ENCODE measurements at regions not wholly inside any gene's neighbourhood (a gene's known extent, or its start where the extent isn't known, plus 50 kb on each side); places are given as distances from the start of the nearest gene placed in this dataset.

DNA sequence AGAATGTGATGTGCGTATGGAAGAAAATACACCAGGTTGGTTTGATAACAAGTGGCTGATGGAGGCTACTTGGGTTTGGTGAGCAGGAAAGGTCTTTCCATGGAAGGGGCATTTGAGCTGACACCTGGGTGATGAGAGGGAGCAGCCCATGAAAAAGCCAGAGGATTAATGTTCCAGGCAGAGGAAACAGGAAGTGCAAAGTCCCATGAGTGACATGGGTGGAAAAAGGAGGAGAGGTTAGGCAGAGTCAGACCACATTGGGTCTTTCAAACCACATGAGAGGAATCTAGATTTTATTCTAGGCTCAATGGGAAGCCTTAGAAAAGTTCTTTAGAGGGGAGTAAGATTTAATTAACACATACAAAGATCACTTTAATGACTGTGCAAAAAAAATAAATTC lies 195.7 kb downstream of the LRATD1 start:
- no peaks in the 10 kb centered on the region for H3K36me3 ChIP-seq (ENCODE audit: control insufficient read depth, insufficient read depth, low read length)
- no peak overlapping the region for H3K4me3 ChIP-seq (ENCODE audit: low read depth in 2 of 2, low read length in 2 of 2)
- CTCF ChIA-PET = no interaction called here
- POLR2A ChIA-PET = no interaction called here
- DNase-seq (ENCODE audit: low read depth, low spot score) = no peak
- no peak for ATAC-seq
- no peak overlapping the region for H3K27ac ChIP-seq (ENCODE audit: low read length)
- no peaks in the 10 kb centered on the region for H3K9me3 ChIP-seq (ENCODE audit: control insufficient read depth, insufficient read depth, low read depth, low read length)
- no peak for TF ChIP-seq TCF7L2 (IDR thresholded peaks at IDR 0.05; ENCODE audit: low read depth, low read length)
- no peak for TF ChIP-seq POLR2AphosphoS5 (IDR thresholded peaks at IDR 0.05; ENCODE audit: low read depth, low read length)
- TF ChIP-seq, protein P1, sequence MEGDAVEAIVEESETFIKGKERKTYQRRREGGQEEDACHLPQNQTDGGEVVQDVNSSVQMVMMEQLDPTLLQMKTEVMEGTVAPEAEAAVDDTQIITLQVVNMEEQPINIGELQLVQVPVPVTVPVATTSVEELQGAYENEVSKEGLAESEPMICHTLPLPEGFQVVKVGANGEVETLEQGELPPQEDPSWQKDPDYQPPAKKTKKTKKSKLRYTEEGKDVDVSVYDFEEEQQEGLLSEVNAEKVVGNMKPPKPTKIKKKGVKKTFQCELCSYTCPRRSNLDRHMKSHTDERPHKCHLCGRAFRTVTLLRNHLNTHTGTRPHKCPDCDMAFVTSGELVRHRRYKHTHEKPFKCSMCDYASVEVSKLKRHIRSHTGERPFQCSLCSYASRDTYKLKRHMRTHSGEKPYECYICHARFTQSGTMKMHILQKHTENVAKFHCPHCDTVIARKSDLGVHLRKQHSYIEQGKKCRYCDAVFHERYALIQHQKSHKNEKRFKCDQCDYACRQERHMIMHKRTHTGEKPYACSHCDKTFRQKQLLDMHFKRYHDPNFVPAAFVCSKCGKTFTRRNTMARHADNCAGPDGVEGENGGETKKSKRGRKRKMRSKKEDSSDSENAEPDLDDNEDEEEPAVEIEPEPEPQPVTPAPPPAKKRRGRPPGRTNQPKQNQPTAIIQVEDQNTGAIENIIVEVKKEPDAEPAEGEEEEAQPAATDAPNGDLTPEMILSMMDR (IDR thresholded peaks at IDR 0.05) = no peak
- TF ChIP-seq SIN3A (IDR thresholded peaks at IDR 0.05; ENCODE audit: borderline replicate concordance, insufficient read depth, low read depth, low read length) = no peak
- TF ChIP-seq, protein P2, sequence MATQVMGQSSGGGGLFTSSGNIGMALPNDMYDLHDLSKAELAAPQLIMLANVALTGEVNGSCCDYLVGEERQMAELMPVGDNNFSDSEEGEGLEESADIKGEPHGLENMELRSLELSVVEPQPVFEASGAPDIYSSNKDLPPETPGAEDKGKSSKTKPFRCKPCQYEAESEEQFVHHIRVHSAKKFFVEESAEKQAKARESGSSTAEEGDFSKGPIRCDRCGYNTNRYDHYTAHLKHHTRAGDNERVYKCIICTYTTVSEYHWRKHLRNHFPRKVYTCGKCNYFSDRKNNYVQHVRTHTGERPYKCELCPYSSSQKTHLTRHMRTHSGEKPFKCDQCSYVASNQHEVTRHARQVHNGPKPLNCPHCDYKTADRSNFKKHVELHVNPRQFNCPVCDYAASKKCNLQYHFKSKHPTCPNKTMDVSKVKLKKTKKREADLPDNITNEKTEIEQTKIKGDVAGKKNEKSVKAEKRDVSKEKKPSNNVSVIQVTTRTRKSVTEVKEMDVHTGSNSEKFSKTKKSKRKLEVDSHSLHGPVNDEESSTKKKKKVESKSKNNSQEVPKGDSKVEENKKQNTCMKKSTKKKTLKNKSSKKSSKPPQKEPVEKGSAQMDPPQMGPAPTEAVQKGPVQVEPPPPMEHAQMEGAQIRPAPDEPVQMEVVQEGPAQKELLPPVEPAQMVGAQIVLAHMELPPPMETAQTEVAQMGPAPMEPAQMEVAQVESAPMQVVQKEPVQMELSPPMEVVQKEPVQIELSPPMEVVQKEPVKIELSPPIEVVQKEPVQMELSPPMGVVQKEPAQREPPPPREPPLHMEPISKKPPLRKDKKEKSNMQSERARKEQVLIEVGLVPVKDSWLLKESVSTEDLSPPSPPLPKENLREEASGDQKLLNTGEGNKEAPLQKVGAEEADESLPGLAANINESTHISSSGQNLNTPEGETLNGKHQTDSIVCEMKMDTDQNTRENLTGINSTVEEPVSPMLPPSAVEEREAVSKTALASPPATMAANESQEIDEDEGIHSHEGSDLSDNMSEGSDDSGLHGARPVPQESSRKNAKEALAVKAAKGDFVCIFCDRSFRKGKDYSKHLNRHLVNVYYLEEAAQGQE (IDR thresholded peaks at IDR 0.05; ENCODE audit: insufficient read depth in 1 of 2, low read depth in 2 of 2, low read length in 1 of 2) = no peak
- H3K4me1 ChIP-seq (ENCODE audit: control insufficient read depth, insufficient read depth, low read length) = no peaks in the 10 kb centered on the region
- BruUV-seq (replicated peaks) = no TSS peak
- in situ Hi-C loops (cut with HindIII; ENCODE audit: low pct_unique_long_range_greater_than_20kb, low sequenced_read_pairs) (no loop called here), intact Hi-C loops (cut with micrococcal nuclease; ENCODE audit: unreplicated experiment) (no loop called here)
- H3K27me3 ChIP-seq (ENCODE audit: control insufficient read depth, insufficient read depth, low read length) = no peaks in the 10 kb centered on the region

DNA sequence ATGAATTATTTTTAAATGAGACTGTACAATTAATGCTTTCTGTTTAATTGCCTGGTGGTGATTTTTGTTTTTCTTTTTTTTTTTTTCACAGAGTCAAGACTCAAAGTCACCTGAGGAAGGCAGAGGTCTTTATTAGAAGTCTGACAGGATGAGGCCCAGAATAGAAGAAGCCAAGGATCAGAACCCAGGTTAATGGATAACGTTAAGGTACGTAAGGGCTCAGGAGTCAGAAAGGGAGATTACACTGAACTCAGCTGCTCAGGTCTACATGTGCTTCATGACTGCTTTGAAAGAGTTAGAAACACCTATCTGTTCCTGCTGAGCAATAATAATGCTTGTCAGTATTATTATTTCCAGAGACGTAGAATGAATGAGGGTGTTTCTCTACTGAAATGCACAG lies 196.5 kb downstream of the LRATD1 start:
- ATAC-seq = no peak
- no peaks in the 10 kb centered on the region for H3K36me3 ChIP-seq (ENCODE audit: control insufficient read depth, insufficient read depth, low read length)
- DNase-seq (ENCODE audit: low read depth, low spot score) = no peak
- no TSS peak for BruUV-seq (replicated peaks)
- ChIA-PET POLR2A (no interaction called here), CTCF (no interaction called here)
- in situ Hi-C loops (cut with HindIII; ENCODE audit: low pct_unique_long_range_greater_than_20kb, low sequenced_read_pairs) (no loop called here), intact Hi-C loops (cut with micrococcal nuclease; ENCODE audit: unreplicated experiment) (no loop called here)
- H3K27me3 ChIP-seq (ENCODE audit: control insufficient read depth, insufficient read depth, low read length) = no peaks in the 10 kb centered on the region
- H3K27ac ChIP-seq (ENCODE audit: low read length) = no peak overlapping the region
- TF ChIP-seq, protein P2 (IDR thresholded peaks at IDR 0.05; ENCODE audit: insufficient read depth in 1 of 2, low read depth in 2 of 2, low read length in 1 of 2) = no peak
- TF ChIP-seq, protein P1 (IDR thresholded peaks at IDR 0.05) = no peak
- no peak for TF ChIP-seq SIN3A (IDR thresholded peaks at IDR 0.05; ENCODE audit: borderline replicate concordance, insufficient read depth, low read depth, low read length)
- no peak for TF ChIP-seq TCF7L2 (IDR thresholded peaks at IDR 0.05; ENCODE audit: low read depth, low read length)
- TF ChIP-seq POLR2AphosphoS5 (IDR thresholded peaks at IDR 0.05; ENCODE audit: low read depth, low read length) = no peak
- H3K4me3 ChIP-seq (ENCODE audit: low read depth in 2 of 2, low read length in 2 of 2) = no peak overlapping the region
- no peaks in the 10 kb centered on the region for H3K9me3 ChIP-seq (ENCODE audit: control insufficient read depth, insufficient read depth, low read depth, low read length)
- H3K4me1 ChIP-seq (ENCODE audit: control insufficient read depth, insufficient read depth, low read length) = no peaks in the 10 kb centered on the region

All from Panc1 (cell line).